ENCODE measurements at regions not wholly inside any gene's neighbourhood (a gene's known extent, or its start where the extent isn't known, plus 50 kb on each side); places are given as distances from the start of the nearest gene placed in this dataset.

GRCh38 chr3:148641722-148642121 is 56.0 kb upstream of the AGTR1 start:
- POLR2A ChIA-PET (ENCODE audit: low non-redundant PET), result no interaction called here

GRCh38 chr3:148642214-148642613 is 55.5 kb upstream of the AGTR1 start:
- DNase-seq (ENCODE audit: low spot score), result no peak
- ChIA-PET POLR2A (ENCODE audit: low non-redundant PET) (no interaction called here), CTCF (no interaction called here)

More at GRCh38 chr3:148641722-148642121, 56.0 kb upstream of the AGTR1 start:
- BruUV-seq (replicated peaks), result no TSS peak
- intact Hi-C loops (cut with micrococcal nuclease; ENCODE audit: unreplicated experiment), result no loop called here
- CTCF ChIA-PET, result no interaction called here
- Histone ChIP-seq H3K27ac (ENCODE audit: low read depth, low read length, poor library complexity, severe bottlenecking) (no peak overlapping the region), H3K4me3 (ENCODE audit: low read depth, low read length, poor library complexity, severe bottlenecking) (no peak overlapping the region), H3K36me3 (ENCODE audit: insufficient read depth, low read length, poor library complexity, severe bottlenecking) (no peaks in the 10 kb centered on the region), H3K9me3 (ENCODE audit: low read depth, low read length, poor library complexity, severe bottlenecking) (no peaks in the 10 kb centered on the region), H3K27me3 (replicated peaks; ENCODE audit: insufficient read depth, low read depth, low read length, poor library complexity) (no peaks in the 10 kb centered on the region), H3K4me1 (ENCODE audit: insufficient read depth, low read length, poor library complexity, severe bottlenecking) (no peaks in the 10 kb centered on the region)
- DNase-seq (ENCODE audit: low spot score), result no peak
- TF ChIP-seq EZH2 (IDR thresholded peaks at IDR 0.05; ENCODE audit: borderline replicate concordance, low read depth, low read length, poor library complexity, severe bottlenecking), result no peak
- no peak for TF ChIP-seq CTCF (conservative IDR thresholded peaks at IDR 0.05; ENCODE audit: low read depth, low read length)

DNA sequence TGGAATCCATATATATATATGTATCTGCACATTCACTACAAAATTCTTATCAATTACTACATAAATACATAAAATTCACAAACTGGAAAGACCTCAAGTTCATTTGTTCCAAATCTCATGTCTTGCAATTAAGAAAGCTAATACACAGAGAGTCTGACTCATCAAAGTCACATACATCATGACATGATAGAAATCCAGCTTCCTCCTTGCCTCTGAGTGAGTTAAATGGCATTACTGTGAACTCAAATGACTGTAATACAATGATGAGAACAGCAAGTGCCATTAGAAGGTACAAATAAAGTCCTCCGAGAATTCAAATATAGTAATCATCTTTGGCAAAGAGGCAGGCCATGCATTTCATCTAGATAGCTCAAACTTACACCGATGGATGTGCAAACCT is 55.1 kb upstream of the AGTR1 start:
- no peak overlapping the region for H3K4me3 ChIP-seq (ENCODE audit: low read depth, low read length, poor library complexity, severe bottlenecking)
- CTCF ChIA-PET, result no interaction called here
- H3K9me3 ChIP-seq (ENCODE audit: low read depth, low read length, poor library complexity, severe bottlenecking), result no peaks in the 10 kb centered on the region
- H3K27ac ChIP-seq (ENCODE audit: low read depth, low read length, poor library complexity, severe bottlenecking), result no peak overlapping the region
- no TSS peak for BruUV-seq (replicated peaks)
- no peak for DNase-seq (ENCODE audit: low spot score)
- no peaks in the 10 kb centered on the region for H3K36me3 ChIP-seq (ENCODE audit: insufficient read depth, low read length, poor library complexity, severe bottlenecking)
- POLR2A ChIA-PET (ENCODE audit: low non-redundant PET), result no interaction called here
- H3K4me1 ChIP-seq (ENCODE audit: insufficient read depth, low read length, poor library complexity, severe bottlenecking), result no peaks in the 10 kb centered on the region
- no peak for TF ChIP-seq EZH2 (IDR thresholded peaks at IDR 0.05; ENCODE audit: borderline replicate concordance, low read depth, low read length, poor library complexity, severe bottlenecking)
- TF ChIP-seq CTCF (conservative IDR thresholded peaks at IDR 0.05; ENCODE audit: low read depth, low read length), result no peak
- intact Hi-C loops (cut with micrococcal nuclease; ENCODE audit: unreplicated experiment), result no loop called here
- H3K27me3 ChIP-seq (replicated peaks; ENCODE audit: insufficient read depth, low read depth, low read length, poor library complexity), result no peaks in the 10 kb centered on the region

More at GRCh38 chr3:148642214-148642613, 55.5 kb upstream of the AGTR1 start:
- H3K27me3 ChIP-seq (replicated peaks; ENCODE audit: insufficient read depth, low read depth, low read length, poor library complexity), result no peaks in the 10 kb centered on the region
- intact Hi-C loops (cut with micrococcal nuclease; ENCODE audit: unreplicated experiment), result no loop called here
- H3K4me1 ChIP-seq (ENCODE audit: insufficient read depth, low read length, poor library complexity, severe bottlenecking), result no peaks in the 10 kb centered on the region
- no peak overlapping the region for H3K27ac ChIP-seq (ENCODE audit: low read depth, low read length, poor library complexity, severe bottlenecking)
- H3K4me3 ChIP-seq (ENCODE audit: low read depth, low read length, poor library complexity, severe bottlenecking), result no peak overlapping the region
- no TSS peak for BruUV-seq (replicated peaks)
- H3K36me3 ChIP-seq (ENCODE audit: insufficient read depth, low read length, poor library complexity, severe bottlenecking), result no peaks in the 10 kb centered on the region
- H3K9me3 ChIP-seq (ENCODE audit: low read depth, low read length, poor library complexity, severe bottlenecking), result no peaks in the 10 kb centered on the region
- TF ChIP-seq EZH2 (IDR thresholded peaks at IDR 0.05; ENCODE audit: borderline replicate concordance, low read depth, low read length, poor library complexity, severe bottlenecking), result no peak
- TF ChIP-seq CTCF (conservative IDR thresholded peaks at IDR 0.05; ENCODE audit: low read depth, low read length), result no peak

Measured in A673 (cell line).